LoVo (cell line): ENCODE measurements at regions not wholly inside any gene's neighbourhood (a gene's known extent, or its start where the extent isn't known, plus 50 kb on each side); places are given as distances from the start of the nearest gene placed in this dataset.
"Not testable (repeated sequence)": the region's sequence is repeated elsewhere in the genome, so short reads cannot be mapped to it uniquely, and the experiment has no call there.

Source experiments
- DNase-seq: peaks from one replicate; pipeline ENCODE4 v3.0.0-alpha.2; 2016; ENCODE audit warnings: low spot score

DNA sequence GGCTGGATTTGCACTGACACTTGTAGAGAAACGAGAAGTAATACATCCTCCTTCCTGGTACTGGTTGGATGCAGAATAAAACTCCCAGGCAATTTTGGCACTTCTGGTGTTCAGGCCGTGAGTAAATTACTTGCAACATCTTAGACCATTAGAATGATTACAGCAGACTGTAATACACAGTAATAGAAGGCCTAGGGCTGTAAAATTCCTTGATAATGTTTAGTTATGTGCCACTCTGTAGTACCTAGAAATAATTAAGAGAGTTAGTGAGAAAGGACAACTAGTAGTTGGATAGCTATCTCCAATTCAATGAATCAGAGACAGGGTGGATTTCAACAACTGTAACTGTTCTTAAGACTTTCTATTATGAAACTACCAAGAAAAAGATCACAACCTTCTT, 356.3 kb upstream of the SETBP1 start:
- no peak for DNase-seq

DNA sequence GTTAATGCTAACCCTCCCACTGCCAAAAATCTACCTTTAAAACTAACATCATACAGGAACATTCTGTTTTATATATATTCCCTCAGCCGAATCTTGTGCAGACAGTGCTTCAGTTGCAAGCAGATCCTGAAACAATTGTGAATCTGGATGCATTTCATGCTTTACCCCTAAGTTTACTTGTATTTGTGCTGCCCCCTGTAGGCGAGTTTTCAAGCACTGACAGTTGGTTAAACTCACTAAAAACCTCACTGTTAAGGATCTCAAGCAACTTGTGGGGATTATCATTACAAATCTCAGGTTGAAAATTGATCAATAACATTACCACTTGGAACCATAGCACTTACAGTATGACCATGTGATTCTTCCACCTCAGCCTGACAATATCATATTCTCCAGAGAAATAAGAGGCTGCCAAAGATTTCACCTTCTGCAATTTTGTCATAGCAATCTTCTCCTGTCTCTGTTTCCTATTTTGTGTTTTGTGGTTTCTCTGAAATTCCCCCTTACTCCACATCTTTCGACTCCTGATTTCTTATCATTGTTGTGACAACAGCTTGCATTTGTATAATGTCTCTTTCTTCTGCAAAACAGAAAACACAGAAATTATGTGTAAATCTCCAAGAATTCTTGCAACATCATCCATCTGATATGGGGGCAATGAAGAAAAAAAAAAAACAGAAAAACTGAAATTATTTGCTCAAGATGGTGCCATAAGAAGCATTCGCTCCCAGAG, 354.6 kb upstream of the SETBP1 start:
- DNase-seq, result no peak

DNA sequence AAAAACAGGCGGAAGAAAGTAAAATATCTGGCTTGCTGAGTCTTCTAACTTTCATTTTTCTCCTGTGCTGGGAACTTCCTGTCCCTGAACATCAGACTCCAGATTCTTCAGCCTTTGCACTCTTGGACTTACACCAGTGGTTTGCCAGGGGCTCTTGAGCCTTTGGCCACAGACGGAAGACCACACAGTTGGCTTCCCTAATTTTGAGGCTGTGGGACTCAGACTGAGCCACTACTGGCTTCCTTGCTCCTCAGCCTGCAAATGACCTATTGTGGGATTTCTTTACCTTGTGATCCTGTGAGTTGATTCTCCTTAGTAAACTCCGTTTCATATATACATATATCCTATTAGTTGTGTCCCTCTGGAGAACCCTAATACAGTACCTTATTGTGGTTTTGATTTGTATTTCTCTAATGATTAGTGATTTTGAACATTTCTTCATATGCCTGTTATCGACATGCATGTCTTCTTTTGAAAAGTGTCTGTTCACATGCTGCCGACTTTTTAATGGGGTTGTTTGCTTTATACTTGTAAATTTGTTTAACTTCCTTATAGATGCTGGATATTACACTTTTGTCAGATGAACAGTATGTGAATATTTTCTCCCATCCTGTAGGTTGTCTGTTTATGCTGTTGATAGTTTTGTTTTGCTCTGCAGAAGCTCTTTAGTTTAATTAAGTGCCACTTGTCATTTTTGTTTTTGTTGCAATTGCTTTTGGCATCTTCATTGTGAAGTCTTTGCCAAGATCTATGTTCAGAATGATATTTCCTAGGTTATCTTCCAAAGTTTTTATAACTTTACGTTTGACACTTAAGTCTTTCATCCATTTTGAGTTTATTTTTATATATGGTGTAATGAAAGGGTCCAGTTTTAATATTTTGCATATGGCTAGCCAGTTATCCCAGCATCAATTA, 348.8 kb upstream of the SETBP1 start:
- DNase-seq, result no peak

DNA sequence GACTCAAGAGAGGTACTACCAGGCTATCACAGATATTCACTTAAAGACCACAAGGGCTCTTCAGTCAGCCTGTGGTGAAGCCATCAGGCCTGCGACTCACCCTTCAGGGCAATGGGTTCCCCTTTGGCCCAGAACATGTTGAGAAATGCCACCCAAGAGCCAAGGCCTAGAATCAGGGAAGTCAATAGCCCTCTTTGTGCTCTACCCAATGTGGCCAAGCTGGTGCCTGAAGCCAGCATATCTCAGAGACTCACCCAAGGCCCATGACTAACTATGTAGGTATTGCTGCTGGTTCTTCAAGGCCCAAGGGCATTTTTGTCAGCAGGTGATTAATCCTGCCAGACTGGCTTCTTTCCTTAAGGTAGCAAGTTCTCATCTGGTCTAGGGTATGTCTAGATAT, 338.9 kb upstream of the SETBP1 start:
- DNase-seq, result peak; percentile 12

DNA sequence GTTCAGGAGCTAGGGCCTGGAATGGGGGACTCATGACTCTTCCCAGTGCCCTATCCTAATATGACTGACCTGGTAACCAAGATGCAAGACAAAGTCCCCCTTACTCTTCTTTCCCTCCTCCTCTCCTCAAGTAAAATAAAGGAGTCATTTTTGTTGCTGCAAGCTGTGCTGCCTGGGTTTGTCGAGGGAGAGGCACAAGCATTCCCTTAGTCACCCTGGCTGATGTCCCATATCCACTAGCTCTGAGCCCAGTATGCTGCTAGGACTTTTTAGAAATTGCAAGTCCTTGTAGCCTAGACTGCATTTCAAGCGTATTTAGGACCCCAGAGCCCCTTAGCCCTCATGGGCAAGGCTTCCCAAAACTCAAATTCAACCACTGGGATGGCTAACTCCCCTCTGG, 338.5 kb upstream of the SETBP1 start:
- DNase-seq, result no peak

DNA sequence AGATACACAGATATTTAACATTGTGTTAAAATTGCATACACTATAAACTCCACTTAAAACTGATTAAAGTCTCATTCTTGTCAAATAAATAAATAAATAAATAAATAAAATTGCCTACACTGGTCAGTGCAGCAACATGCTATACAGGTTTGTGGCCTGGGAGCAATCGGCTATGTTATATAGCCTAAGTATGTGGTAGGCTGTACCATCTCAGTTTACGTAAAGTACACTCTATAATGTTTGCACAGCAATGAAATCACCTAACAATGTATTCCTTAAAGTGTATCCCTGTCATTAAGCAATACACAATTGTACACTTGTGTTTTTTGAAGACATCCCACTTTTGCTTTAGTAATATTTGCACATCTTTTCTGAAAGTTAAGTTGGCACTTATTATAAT, 337.7 kb upstream of the SETBP1 start:
- DNase-seq, result no peak

DNA sequence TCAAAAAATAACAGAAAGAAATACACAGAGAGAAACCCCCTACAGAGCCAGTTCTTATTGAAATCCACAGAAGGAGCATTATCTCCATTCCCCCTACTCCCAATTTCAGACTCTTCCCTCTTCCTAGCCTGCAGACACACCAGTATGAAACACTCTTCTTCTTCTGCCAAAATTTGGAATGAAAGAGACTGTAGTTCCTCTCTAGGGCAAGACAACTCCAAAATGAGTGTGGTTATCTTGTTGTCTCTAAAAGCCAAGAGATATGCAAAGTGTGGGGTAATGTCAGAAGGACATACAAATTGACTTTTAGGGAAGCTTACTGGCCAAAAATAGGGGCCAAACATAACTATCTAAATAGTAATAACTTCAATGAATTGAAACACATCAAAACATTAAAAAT, 337.1 kb upstream of the SETBP1 start:
- DNase-seq, result no peak

DNA sequence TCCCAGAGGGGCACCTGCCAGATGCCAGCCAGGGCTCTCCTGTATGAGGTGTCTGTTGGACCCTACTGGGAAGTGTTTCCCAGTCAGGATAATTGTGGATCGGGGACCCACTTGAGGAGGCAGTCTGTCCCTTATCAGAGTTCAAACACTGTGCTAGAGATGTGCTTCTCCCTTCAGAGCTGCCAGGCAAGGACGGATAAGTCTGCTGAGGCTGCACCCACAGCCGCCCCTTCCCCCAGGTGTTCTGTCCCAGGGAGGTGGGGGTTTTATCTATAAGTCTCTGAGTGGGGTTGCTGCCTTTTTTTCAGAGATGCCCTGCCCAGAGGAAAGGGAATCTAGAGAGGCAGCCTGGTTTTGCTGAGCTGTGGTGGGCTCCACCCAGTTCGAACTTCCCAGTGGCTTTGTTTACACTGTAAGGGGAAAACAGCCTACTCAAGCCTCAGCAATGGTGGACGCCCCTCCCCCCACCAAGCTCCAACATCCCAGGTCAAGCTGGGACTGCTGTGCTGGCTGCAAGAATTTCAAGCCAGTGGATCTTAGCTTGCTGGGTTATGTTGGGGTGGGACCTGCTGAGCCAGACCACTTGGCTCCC, 324.0 kb upstream of the SETBP1 start:
- DNase-seq, result no peak

DNA sequence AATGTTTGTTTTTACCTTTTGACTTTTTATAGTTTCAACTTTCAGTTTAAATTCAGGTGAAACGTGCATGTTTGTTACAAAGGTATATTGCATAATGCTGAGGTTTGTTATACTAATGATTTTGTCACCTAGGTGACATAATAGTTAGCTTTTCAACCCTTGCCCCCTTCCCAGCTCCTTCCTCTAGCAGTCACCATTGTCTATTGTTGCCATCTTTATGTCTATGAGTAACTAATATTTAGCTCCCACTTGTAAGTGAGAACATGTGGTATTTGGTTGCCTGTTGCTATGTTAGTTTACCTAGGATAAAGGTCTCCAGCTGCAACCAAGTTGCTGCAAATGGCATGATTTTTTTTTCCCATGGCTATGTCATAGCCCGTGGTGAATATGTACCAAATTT, 322.3 kb upstream of the SETBP1 start:
- no peak for DNase-seq

DNA sequence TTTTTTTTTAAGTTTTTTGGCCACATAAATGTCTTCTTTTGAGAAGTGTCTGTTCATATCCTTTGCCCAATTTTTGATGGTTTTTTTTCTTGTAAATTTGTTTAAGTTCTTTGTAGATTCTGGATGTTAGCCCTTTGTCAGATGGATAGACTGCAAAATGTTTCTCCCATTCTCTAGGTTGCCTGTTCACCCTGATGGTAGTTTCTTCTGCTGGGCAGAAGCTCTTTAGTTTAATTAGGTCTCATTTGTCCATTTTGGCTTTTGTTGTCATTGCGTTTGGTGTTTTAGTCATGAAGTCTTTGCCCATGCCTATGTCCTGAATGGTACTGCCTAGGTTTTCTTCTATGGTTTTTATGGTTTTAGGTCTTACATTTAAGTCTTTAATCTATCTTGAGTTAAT, 320.9 kb upstream of the SETBP1 start:
- not testable (repeated sequence) for DNase-seq

DNA sequence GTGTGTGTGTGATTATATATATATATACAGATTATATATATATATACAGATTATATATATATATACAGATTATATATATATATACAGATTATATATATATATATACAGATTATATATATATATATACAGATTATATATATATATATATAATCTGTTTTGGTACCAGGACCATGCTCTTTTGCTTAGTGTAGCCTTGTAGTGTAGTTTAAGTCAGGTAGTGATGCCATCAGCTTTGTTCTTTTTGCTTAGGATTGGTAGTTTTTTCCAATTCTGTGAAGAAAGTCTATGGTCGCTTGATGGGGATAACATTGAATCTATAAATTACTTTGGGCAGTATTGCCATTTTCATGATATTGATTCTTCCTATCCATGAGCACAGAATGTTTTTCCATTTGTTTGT, 318.5 kb upstream of the SETBP1 start:
- not testable (repeated sequence) for DNase-seq

DNA sequence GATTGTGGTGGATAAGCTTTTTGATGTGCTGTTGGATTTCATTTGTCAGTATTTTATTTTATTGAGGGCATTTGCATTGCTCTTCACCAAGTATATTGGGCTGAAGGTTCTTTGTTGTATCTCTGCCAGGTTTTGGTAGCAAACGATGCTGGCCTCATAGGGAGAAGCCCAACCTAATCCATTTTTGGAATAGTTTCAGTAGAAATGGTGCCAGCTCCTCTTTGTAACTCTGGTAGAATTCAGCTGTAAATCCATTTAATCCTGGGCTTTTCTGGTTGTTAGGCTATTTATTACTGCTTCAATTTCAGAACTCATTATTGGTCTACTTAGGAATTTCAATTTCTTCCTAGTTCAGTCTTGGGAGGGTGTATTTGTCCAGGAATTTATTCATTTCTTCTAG, 309.8 kb upstream of the SETBP1 start:
- no peak for DNase-seq

DNA sequence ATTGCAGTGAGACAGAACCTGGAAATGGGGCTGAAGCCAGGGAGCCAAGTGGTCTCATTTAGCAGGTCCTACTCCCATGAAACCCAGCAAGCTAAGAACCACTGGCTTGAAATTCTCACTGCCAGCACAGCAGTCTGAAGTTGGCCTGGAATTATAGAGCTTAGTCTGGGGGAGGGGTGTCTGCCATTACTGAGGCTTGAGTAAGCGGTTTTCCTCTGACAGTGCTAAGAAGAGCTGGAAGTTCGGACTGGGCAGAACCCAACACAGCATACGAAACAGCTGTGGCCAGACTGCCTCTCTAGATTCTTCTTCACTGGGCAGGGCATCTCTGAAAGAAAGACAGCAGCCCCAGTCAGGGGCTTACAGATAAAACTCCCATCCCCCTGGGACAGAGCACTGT, 305.7 kb upstream of the SETBP1 start:
- no peak for DNase-seq

DNA sequence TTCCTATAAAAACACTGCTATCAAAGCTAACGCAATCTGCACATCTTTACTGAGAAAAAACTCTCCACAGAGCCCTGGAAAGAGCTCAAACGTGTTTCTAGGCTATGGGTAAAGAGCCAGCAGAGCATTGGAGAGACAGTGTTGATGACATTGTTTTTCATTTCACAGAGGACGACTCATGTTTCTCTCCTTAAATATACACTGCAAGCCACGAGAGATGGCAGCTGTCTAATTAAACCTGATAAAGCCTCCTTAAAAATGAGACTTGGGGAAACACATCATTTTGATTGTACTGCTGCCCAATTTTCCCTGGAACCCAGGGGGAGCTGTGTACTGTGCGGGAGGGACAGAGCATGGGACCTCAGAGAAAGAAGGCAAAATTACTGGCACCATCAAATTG, 294.3 kb upstream of the SETBP1 start:
- no peak for DNase-seq

DNA sequence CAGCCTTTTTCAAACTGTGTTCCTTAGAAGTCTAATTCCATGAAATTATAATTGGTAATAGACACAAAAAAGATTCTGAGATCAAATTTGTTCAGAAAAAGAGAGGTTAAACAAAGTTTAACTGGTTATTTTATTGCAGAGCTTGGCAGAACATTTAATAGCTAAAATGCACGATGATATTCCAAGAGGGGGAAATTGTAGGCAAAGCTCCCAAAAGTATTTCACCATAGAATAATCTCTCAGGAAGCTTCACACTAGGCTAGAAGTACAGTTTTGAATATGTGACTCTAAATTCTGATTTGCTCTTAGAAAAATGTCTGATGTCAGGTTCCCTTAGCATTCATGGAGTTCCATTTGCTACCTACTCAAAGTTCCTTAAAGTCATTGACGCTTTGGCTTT, 292.4 kb upstream of the SETBP1 start:
- no peak for DNase-seq

DNA sequence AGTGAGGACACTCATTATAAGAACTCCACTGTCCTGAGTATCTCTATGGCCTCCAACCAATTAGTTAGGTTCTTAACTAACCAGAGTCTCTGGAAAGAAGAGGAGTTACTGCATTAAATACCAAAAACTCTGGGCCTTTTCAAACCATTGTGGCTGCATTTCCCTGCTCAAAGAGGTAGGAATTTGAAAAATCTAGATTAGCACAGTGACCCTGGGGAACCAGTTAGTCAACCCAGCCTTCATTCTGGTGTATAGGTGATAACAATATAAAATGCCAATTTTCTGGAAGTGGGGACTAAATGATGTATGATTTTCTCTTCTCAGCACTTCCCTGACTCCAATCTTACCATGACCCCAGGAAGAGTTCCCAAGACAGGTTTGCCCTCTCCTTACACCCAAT, 287.8 kb upstream of the SETBP1 start:
- DNase-seq, result no peak

DNA sequence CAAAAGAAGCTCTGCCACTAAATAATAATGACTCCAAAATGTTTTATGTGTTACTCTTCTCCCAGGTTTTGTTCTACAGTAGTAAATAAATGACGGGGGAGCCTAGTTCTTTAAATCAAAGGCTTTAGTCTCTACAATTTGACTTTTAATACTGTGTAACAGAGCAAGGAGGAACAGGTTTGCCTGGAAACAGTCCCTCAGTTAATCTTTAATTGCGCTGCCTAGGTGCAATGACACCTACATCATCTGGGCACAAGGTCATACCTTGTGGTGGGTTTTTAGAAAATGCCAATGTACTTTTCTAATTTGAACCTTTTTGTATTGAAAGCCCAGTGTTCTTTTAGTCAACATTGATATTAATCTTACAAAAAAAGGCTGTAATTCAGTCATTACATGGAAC, 287.3 kb upstream of the SETBP1 start:
- no peak for DNase-seq

DNA sequence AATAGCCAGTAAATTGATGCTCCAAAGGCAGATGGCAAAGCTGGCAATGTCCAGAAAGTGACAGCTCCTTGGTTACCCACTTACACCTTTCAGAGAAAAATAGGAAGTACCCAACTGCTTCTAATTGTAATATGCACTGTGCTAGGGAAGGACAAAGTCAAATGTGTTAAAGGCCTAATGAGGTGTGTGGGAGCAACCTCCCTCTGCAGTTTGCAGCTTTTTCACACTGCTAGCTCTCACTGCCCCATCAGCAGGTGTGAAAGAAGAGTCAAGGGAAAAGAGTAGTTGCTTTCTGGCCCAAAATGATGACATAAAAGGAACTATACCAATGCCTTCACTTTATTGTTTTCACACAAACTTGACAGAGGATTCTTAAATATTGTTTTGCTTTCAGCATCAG, 284.1 kb upstream of the SETBP1 start:
- no peak for DNase-seq

DNA sequence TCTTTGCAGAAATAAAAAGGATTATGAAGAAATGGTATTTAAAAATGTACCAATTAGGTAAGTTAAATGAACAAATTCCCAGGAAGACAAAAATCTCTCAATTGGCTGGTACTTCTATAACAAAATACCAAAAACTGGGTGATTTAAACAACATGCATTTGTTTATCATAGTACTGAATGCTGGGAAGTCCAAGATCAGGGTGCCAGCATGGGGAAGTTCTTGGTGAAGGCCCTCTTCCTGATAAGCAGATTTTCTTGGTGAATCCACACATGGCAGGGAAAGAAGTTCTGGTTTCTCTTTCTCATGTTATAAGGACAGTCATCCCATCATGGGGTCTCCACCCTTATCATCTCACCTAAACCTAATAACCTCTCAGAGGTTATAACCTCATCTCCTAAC, 271.6 kb upstream of the SETBP1 start:
- no peak for DNase-seq

DNA sequence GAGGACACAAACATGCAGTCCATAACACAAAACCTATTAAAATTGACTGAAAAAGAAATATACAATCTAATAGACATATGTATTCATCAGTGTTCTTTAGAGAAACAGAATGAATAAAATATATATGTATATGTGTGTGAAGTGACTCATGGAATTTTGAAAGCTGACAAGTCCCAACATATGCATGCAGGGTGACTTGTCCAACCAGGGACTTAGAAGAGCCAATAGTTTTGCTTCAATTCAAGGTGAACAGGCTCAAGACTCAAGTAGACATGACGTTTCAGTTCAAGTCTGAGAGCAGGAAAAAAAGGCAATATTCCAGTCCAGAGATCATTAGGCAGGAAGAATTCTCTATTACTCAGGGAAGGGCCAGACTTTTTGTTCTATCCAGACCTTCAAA, 271.2 kb upstream of the SETBP1 start:
- no peak for DNase-seq

DNA sequence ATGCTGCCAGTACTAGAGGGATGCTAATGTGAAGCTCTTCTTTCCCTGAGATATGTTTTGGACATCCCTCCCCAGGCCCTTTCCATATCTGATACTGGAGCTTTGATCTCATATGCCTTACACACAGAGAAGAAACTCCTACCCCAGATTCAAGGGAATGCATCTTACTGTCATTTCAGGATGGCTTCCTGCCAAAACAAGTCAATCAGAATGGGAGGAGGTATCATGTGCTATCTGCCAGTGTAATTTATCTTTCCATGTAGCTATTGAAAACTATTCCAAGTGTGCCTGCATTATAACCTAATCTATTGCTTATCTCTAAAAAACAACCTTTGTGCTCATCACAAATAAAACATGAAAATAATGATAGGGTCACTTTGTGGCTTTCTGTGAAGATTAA, 269.9 kb upstream of the SETBP1 start:
- no peak for DNase-seq

DNA sequence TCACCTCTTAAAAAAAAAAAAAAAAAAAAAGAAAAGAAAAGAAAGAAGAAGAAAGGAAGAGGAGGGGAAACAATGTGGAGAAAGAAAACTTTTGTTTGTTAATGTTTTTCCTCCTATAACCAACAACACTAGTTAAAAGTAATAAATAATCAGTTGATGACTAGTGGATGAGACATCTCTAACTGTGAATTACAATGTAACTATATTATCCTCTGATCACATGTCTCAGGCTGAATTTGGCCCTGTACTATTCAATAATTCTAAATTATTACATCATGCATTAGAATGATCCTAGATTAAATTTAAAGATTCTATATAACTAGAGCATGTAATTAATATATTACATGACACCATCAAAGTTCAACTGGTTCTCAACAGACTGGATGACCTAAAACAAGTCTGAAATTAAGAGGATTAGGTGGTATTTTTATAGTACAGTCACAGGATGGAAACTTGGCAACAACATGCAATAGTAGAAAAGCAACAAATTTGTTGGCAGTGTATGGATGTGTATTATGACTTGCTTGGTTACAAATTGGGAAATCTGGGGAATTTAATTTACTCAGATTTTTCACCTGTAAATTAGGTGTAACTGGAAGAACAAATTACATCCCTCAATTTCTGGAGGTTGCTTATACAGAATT, 269.3 kb upstream of the SETBP1 start:
- DNase-seq, result no peak

DNA sequence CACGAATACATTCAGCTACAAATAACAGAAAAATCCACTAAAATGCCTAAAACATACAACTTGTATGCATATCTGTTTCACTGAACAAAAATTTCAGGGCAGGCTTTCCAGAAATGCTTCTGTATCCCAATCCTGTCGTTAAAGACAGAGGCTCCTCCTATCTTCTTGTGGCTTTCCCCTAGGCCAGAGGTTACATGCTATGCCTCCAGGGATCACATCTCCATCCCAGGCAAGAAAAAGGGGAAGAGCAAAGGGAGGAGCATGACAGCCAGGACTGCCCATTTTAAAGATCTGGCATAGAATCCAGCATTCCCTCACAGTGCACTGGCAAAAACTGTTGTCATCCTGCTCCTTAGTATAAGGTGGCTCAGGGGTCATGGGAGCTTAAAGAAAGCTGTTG, 268.7 kb upstream of the SETBP1 start:
- no peak for DNase-seq
